ENCODE measurements at regions not wholly inside any gene's neighbourhood (a gene's known extent, or its start where the extent isn't known, plus 50 kb on each side); places are given as distances from the start of the nearest gene placed in this dataset.

GRCh38 chr5:164934039-164934438 is 1428.6 kb downstream of the MAT2B start:
- H3K9me3 Mint-ChIP-seq (ENCODE audit: low read depth): peaks cover 17% of the 10 kb centered on the region
- H3K27ac Mint-ChIP-seq: no peak overlapping the region
- ChIA-PET POLR2A (no interaction called here), CTCF (no interaction called here)
- intact Hi-C loops (cut with DNase I, micrococcal nuclease): no loop called here
- no peaks in the 10 kb centered on the region for H3K4me1 Mint-ChIP-seq
- ATAC-seq: no peak
- no peak for DNase-seq
- no peak overlapping the region for H3K4me3 Mint-ChIP-seq
- no peaks in the 10 kb centered on the region for H3K27me3 Mint-ChIP-seq
- H3K36me3 Mint-ChIP-seq (ENCODE audit: low read depth): no peaks in the 10 kb centered on the region

- no peak overlapping the region for H3K27ac Mint-ChIP-seq
- intact Hi-C loops (cut with DNase I, micrococcal nuclease): no loop called here
- H3K4me1 Mint-ChIP-seq: no peaks in the 10 kb centered on the region
- H3K9me3 Mint-ChIP-seq (ENCODE audit: low read depth): peaks cover 16% of the 10 kb centered on the region
- no peaks in the 10 kb centered on the region for H3K36me3 Mint-ChIP-seq (ENCODE audit: low read depth)
- ChIA-PET POLR2A (no interaction called here), CTCF (no interaction called here)
- H3K27me3 Mint-ChIP-seq: no peaks in the 10 kb centered on the region
- no peak for ATAC-seq
- no peak for DNase-seq
- no peak overlapping the region for H3K4me3 Mint-ChIP-seq
Observed at GRCh38 chr5:164934561-164934960, 1429.1 kb downstream of the MAT2B start.

GRCh38 chr5:164941132-164941531 is 1435.7 kb downstream of the MAT2B start:
- Mint-ChIP-seq H3K9me3 (ENCODE audit: low read depth) (peaks cover 6% of the 10 kb centered on the region), H3K27ac (no peak overlapping the region), H3K36me3 (ENCODE audit: low read depth) (no peaks in the 10 kb centered on the region), H3K4me1 (no peaks in the 10 kb centered on the region), H3K4me3 (no peak overlapping the region), H3K27me3 (no peaks in the 10 kb centered on the region)
- ATAC-seq (no peak), DNase-seq (no peak)
- ChIA-PET CTCF (no interaction called here), POLR2A (no interaction called here)
- intact Hi-C loops (cut with DNase I, micrococcal nuclease): no loop called here

- intact Hi-C loops (cut with DNase I, micrococcal nuclease): no loop called here
- Mint-ChIP-seq H3K27ac (no peak overlapping the region), H3K36me3 (ENCODE audit: low read depth) (no peaks in the 10 kb centered on the region), H3K4me1 (no peaks in the 10 kb centered on the region), H3K27me3 (no peaks in the 10 kb centered on the region), H3K4me3 (no peak overlapping the region), H3K9me3 (ENCODE audit: low read depth) (peaks cover 6% of the 10 kb centered on the region)
- ATAC-seq: no peak
- no peak for DNase-seq
- ChIA-PET CTCF (interaction anchor here (1.3 kb wide), 1 partner anchor 11 kb away, joined by 5 read pairs; no protein-coding TSS in a partner anchor), POLR2A (no interaction called here)
Observed at GRCh38 chr5:164950927-164951326, 1445.5 kb downstream of the MAT2B start.

- CTCF ChIA-PET: interaction anchor here (1.3 kb wide), 1 partner anchor 10 kb away, joined by 5 read pairs; no protein-coding TSS in a partner anchor
- no peaks in the 10 kb centered on the region for H3K27me3 Mint-ChIP-seq
- intact Hi-C loops (cut with DNase I, micrococcal nuclease): no loop called here
- peaks cover 6% of the 10 kb centered on the region for H3K9me3 Mint-ChIP-seq (ENCODE audit: low read depth)
- ATAC-seq: no peak
- no peak overlapping the region for H3K27ac Mint-ChIP-seq
- H3K4me1 Mint-ChIP-seq: no peaks in the 10 kb centered on the region
- H3K36me3 Mint-ChIP-seq (ENCODE audit: low read depth): no peaks in the 10 kb centered on the region
- POLR2A ChIA-PET: no interaction called here
- H3K4me3 Mint-ChIP-seq: no peak overlapping the region
- DNase-seq: no peak
Observed at GRCh38 chr5:164951570-164951969, 1446.2 kb downstream of the MAT2B start.

GRCh38 chr5:164958688-164959087 is 1453.3 kb downstream of the MAT2B start:
- Mint-ChIP-seq H3K9me3 (ENCODE audit: low read depth) (peaks cover 5% of the 10 kb centered on the region), H3K4me1 (no peaks in the 10 kb centered on the region), H3K27me3 (no peaks in the 10 kb centered on the region), H3K27ac (no peak overlapping the region), H3K36me3 (ENCODE audit: low read depth) (no peaks in the 10 kb centered on the region), H3K4me3 (no peak overlapping the region)
- POLR2A ChIA-PET: no interaction called here
- CTCF ChIA-PET: no interaction called here
- intact Hi-C loops (cut with DNase I, micrococcal nuclease): no loop called here
- DNase-seq: no peak
- no peak for ATAC-seq

GRCh38 chr5:164959761-164960160 is 1454.3 kb downstream of the MAT2B start:
- no peaks in the 10 kb centered on the region for H3K36me3 Mint-ChIP-seq (ENCODE audit: low read depth)
- intact Hi-C loops (cut with DNase I, micrococcal nuclease): no loop called here
- POLR2A ChIA-PET: no interaction called here
- H3K9me3 Mint-ChIP-seq (ENCODE audit: low read depth): peaks cover 2% of the 10 kb centered on the region
- CTCF ChIA-PET: no interaction called here
- no peak overlapping the region for H3K27ac Mint-ChIP-seq
- no peaks in the 10 kb centered on the region for H3K27me3 Mint-ChIP-seq
- H3K4me1 Mint-ChIP-seq: no peaks in the 10 kb centered on the region
- H3K4me3 Mint-ChIP-seq: no peak overlapping the region
- no peak for DNase-seq
- no peak for ATAC-seq

GRCh38 chr5:164962329-164962961 is 1457.0 kb downstream of the MAT2B start:
- no peak overlapping the region for H3K4me3 Mint-ChIP-seq
- POLR2A ChIA-PET: no interaction called here
- H3K4me1 Mint-ChIP-seq: no peaks in the 10 kb centered on the region
- peaks cover 2% of the 10 kb centered on the region for H3K9me3 Mint-ChIP-seq (ENCODE audit: low read depth)
- no peaks in the 10 kb centered on the region for H3K27me3 Mint-ChIP-seq
- H3K27ac Mint-ChIP-seq: no peak overlapping the region
- no peak for DNase-seq
- intact Hi-C loops (cut with DNase I, micrococcal nuclease): no loop called here
- H3K36me3 Mint-ChIP-seq (ENCODE audit: low read depth): no peaks in the 10 kb centered on the region
- CTCF ChIA-PET: interaction anchor here (1.4 kb wide), 1 partner anchor 12 kb away, joined by 5 read pairs; no protein-coding TSS in a partner anchor
- ATAC-seq: no peak

GRCh38 chr5:164966611-164967010 is 1461.2 kb downstream of the MAT2B start:
- DNase-seq (no peak), ATAC-seq (no peak)
- H3K4me1 Mint-ChIP-seq: no peaks in the 10 kb centered on the region
- ChIA-PET POLR2A (no interaction called here), CTCF (no interaction called here)
- intact Hi-C loops (cut with DNase I, micrococcal nuclease): no loop called here
- H3K36me3 Mint-ChIP-seq (ENCODE audit: low read depth): no peaks in the 10 kb centered on the region
- H3K9me3 Mint-ChIP-seq (ENCODE audit: low read depth): peaks cover 4% of the 10 kb centered on the region
- no peak overlapping the region for H3K4me3 Mint-ChIP-seq
- H3K27me3 Mint-ChIP-seq: no peaks in the 10 kb centered on the region
- no peak overlapping the region for H3K27ac Mint-ChIP-seq

GRCh38 chr5:164967354-164967753 is 1461.9 kb downstream of the MAT2B start:
- ChIA-PET CTCF (no interaction called here), POLR2A (no interaction called here)
- Mint-ChIP-seq H3K9me3 (ENCODE audit: low read depth) (peaks cover 4% of the 10 kb centered on the region), H3K36me3 (ENCODE audit: low read depth) (no peaks in the 10 kb centered on the region), H3K27me3 (no peaks in the 10 kb centered on the region), H3K27ac (no peak overlapping the region), H3K4me1 (no peaks in the 10 kb centered on the region), H3K4me3 (no peak overlapping the region)
- ATAC-seq (no peak), DNase-seq (no peak)
- intact Hi-C loops (cut with DNase I, micrococcal nuclease): no loop called here

GRCh38 chr5:164972973-164973372 is 1467.6 kb downstream of the MAT2B start:
- ATAC-seq (no peak), DNase-seq (no peak)
- intact Hi-C loops (cut with DNase I, micrococcal nuclease): no loop called here
- ChIA-PET CTCF (no interaction called here), POLR2A (no interaction called here)
- Mint-ChIP-seq H3K36me3 (ENCODE audit: low read depth) (no peaks in the 10 kb centered on the region), H3K4me3 (no peak overlapping the region), H3K27ac (no peak overlapping the region), H3K9me3 (ENCODE audit: low read depth) (peaks cover 6% of the 10 kb centered on the region), H3K27me3 (no peaks in the 10 kb centered on the region), H3K4me1 (no peaks in the 10 kb centered on the region)

- Mint-ChIP-seq H3K27me3 (no peaks in the 10 kb centered on the region), H3K36me3 (ENCODE audit: low read depth) (no peaks in the 10 kb centered on the region), H3K4me3 (no peak overlapping the region), H3K9me3 (ENCODE audit: low read depth) (peaks cover 11% of the 10 kb centered on the region), H3K27ac (no peak overlapping the region), H3K4me1 (no peaks in the 10 kb centered on the region)
- DNase-seq (no peak), ATAC-seq (no peak)
- intact Hi-C loops (cut with DNase I, micrococcal nuclease): no loop called here
- ChIA-PET POLR2A (no interaction called here), CTCF (no interaction called here)
Observed at GRCh38 chr5:164975986-164976385, 1470.6 kb downstream of the MAT2B start.

GRCh38 chr5:164980480-164980879 is 1475.1 kb downstream of the MAT2B start:
- CTCF ChIA-PET: no interaction called here
- Mint-ChIP-seq H3K4me1 (no peaks in the 10 kb centered on the region), H3K9me3 (ENCODE audit: low read depth) (peaks cover 9% of the 10 kb centered on the region), H3K4me3 (no peak overlapping the region), H3K36me3 (ENCODE audit: low read depth) (no peaks in the 10 kb centered on the region), H3K27ac (no peak overlapping the region), H3K27me3 (no peaks in the 10 kb centered on the region)
- DNase-seq: no peak
- intact Hi-C loops (cut with DNase I, micrococcal nuclease): no loop called here
- ATAC-seq: no peak
- POLR2A ChIA-PET: no interaction called here
